K562 (cell line): ENCODE measurements at regions not wholly inside any gene's neighbourhood (a gene's known extent, or its start where the extent isn't known, plus 50 kb on each side); places are given as distances from the start of the nearest gene placed in this dataset.

Experiments
- BRF1 ChIP-seq: IDR thresholded peaks from 3 replicates; pipeline ENCODE4 v1.6.1; 2011; ENCODE audit warnings: borderline replicate concordance, mild to moderate bottlenecking; ENCODE audit not compliant: insufficient read length; ENCODE audit errors: extremely low read depth
- CBX3 ChIP-seq, 2 experiments: IDR thresholded peaks; 1 replicate in 1 of 2; 2 replicates in 1 of 2; pipeline ENCODE4 v1.6.1; 2012; ENCODE audit warnings: inconsistent platforms in 2 of 2, low read length in 2 of 2, borderline replicate concordance in 1 of 2, control low read depth in 1 of 2
- CCNT2 ChIP-seq: IDR thresholded peaks from 2 replicates; pipeline ENCODE4 v1.6.1; 2011; ENCODE audit warnings: borderline replicate concordance, low read depth, mild to moderate bottlenecking, moderate library complexity, mixed read lengths, low read length; ENCODE audit not compliant: insufficient read length; ENCODE audit errors: extremely low read depth
- CREB5 ChIP-seq: fragments of 250-450 bp; sonication (Bioruptor Pico); IDR thresholded peaks from 2 replicates; pipeline ENCODE4 v1.5.0; 2020; ENCODE audit warnings: mild to moderate bottlenecking
- DACH1 ChIP-seq: fragments of 450-650 bp; IDR thresholded peaks from 2 replicates; pipeline ENCODE4 v1.6.1; 2018; ENCODE audit not compliant: partially characterized antibody
- ESRRB ChIP-seq: fragments of 250-450 bp; sonication (Bioruptor Pico); IDR thresholded peaks from 2 replicates; pipeline ENCODE4 v1.5.0; 2020; ENCODE audit warnings: mild to moderate bottlenecking, moderate library complexity, borderline replicate concordance
- HMBOX1 ChIP-seq: sonication (generic); IDR thresholded peaks from 2 replicates; pipeline ENCODE4 v1.6.1; 2016
- IRF1 ChIP-seq: sonication (generic); formaldehyde crosslinking; IDR thresholded peaks from 2 replicates; pipeline ENCODE4 v1.8.0; 2022; ENCODE audit warnings: missing genetic modification reagents, mild to moderate bottlenecking, borderline replicate concordance
- KHSRP ChIP-seq: fragments of 450-650 bp; IDR thresholded peaks from 2 replicates; pipeline ENCODE4 v1.6.1; 2017
- MAX ChIP-seq: sonication (generic); formaldehyde crosslinking; IDR thresholded peaks from 2 replicates; pipeline ENCODE4 v1.9.0; 2022; ENCODE audit warnings: mild to moderate bottlenecking, missing genetic modification reagents
- NCOA4 ChIP-seq: fragments of 450-650 bp; IDR thresholded peaks from 2 replicates; pipeline ENCODE4 v1.6.1; 2018; ENCODE audit warnings: mild to moderate bottlenecking; ENCODE audit not compliant: partially characterized antibody
- NR0B1 ChIP-seq: fragments of 450-650 bp; IDR thresholded peaks from one replicate; pipeline ENCODE4 v1.6.1; 2018; ENCODE audit warnings: mild to moderate bottlenecking, moderate library complexity; ENCODE audit not compliant: partially characterized antibody
- NR3C1 ChIP-seq: sonication (generic); formaldehyde crosslinking; IDR thresholded peaks from 2 replicates; pipeline ENCODE4 v1.8.1; 2022; ENCODE audit warnings: missing genetic modification reagents
- RFX7 ChIP-seq: fragments of 250-450 bp; sonication (Bioruptor Pico); IDR thresholded peaks from 2 replicates; pipeline ENCODE4 v1.5.1; 2021; ENCODE audit warnings: mild to moderate bottlenecking
- SMARCA4 ChIP-seq: fragments of 450-650 bp; IDR thresholded peaks from 2 replicates; pipeline ENCODE4 v1.6.1; 2016
- TBP ChIP-seq: optimal IDR thresholded peaks from 2 replicates; pipeline ENCODE3; 2011; ENCODE audit warnings: low read depth, low read length, improper control_type of control experiment
- TRIM25 ChIP-seq: fragments of 450-650 bp; IDR thresholded peaks from 2 replicates; pipeline ENCODE4 v1.7.0; 2016; ENCODE audit warnings: borderline replicate concordance
- TSC22D4 ChIP-seq: fragments of 450-650 bp; IDR thresholded peaks from 2 replicates; pipeline ENCODE4 v1.6.1; 2016; ENCODE audit warnings: missing genetic modification characterization, missing biosample characterization, control low read depth
- ZNF12 ChIP-seq: sonication (generic); formaldehyde crosslinking; IDR thresholded peaks from 2 replicates; pipeline ENCODE4 v1.4.0; 2020; ENCODE audit warnings: mild to moderate bottlenecking, missing genetic modification reagents
- ZNF134 ChIP-seq: fragments of 250-450 bp; sonication (Bioruptor Pico); conservative IDR thresholded peaks from 2 replicates; pipeline ENCODE4 v1.4.0; 2020
- ZNF347 ChIP-seq: fragments of 450-650 bp; formaldehyde crosslinking; IDR thresholded peaks from 2 replicates; pipeline ENCODE4 v1.4.0; 2020; ENCODE audit warnings: low read depth, mild to moderate bottlenecking, moderate library complexity

GRCh38 chr12:89251342-89252271 lies 100.7 kb downstream of the DUSP6 start (continued):
- TF ChIP-seq CREB5 (CRISPR knock-in tag) = no peak
- 0 out of 2 replicates have a peak, but pooled peaks have one; percentile 18 for TF ChIP-seq SMARCA4
- TF ChIP-seq HMBOX1 = no peak
- peak; percentile 37; the same call in 1 of the 2 replicates for TF ChIP-seq MAX
- TF ChIP-seq ZNF12 (CRISPR knock-in tag) = no peak
- no peak for TF ChIP-seq CBX3 (IDR thresholded peaks at IDR 0.05; ENCODE audit: borderline replicate concordance in 1 of 2, low read length in 2 of 2)
- TF ChIP-seq TBP = no peak
- TF ChIP-seq NR0B1 = no peak
- TF ChIP-seq TSC22D4 = no peak
- no peak for TF ChIP-seq RFX7 (CRISPR knock-in tag)
- no peak for TF ChIP-seq TRIM25
- no peak for TF ChIP-seq BRF1
- TF ChIP-seq NR3C1 (CRISPR knock-in tag) = no peak
- TF ChIP-seq IRF1 (CRISPR knock-in tag) = no peak
- TF ChIP-seq CCNT2 = no peak
- no peak for TF ChIP-seq DACH1
- no peak for TF ChIP-seq NCOA4
- TF ChIP-seq ZNF134 (CRISPR knock-in tag) = no peak
- TF ChIP-seq ESRRB = no peak
- no peak for TF ChIP-seq KHSRP
- TF ChIP-seq ZNF347 = no peak
